ENCODE measurements at regions not wholly inside any gene's neighbourhood (a gene's known extent, or its start where the extent isn't known, plus 50 kb on each side); places are given as distances from the start of the nearest gene placed in this dataset.

GRCh38 chr5:3234566-3234965, 361.1 kb upstream of the IRX1 start (continued):
- TF ChIP-seq EP300 (IDR thresholded peaks at IDR 0.05; ENCODE audit: borderline replicate concordance in 1 of 2, low read depth in 2 of 2, low read length in 2 of 2) (no peak), BACH1 (IDR thresholded peaks at IDR 0.05; ENCODE audit: low read length) (no peak), JUN (IDR thresholded peaks at IDR 0.05; ENCODE audit: low read depth, low read length) (no peak), CREB1 (IDR thresholded peaks at IDR 0.05) (no peak), TAF1 (IDR thresholded peaks at IDR 0.05; ENCODE audit: low read depth, low read length) (no peak)
